IMR-90 (cell line): ENCODE measurements at regions not wholly inside any gene's neighbourhood (a gene's known extent, or its start where the extent isn't known, plus 50 kb on each side); places are given as distances from the start of the nearest gene placed in this dataset.

ENCODE experiments used
- ATAC-seq: fragments of 200-7000 bp; cut with Tn5 transposase; 2 replicates; pipeline ENCODE4 v1.9.1; 2020; ENCODE audit warnings: low read depth, mild to moderate bottlenecking, moderate library complexity
- BruUV-seq: library from RNA; stranded (reverse); fragments of 400-500 nt; replicated peaks from 2 replicates; lab custom pipeline; 2021; lab: Mats Ljungman, UMichigan
- CTCF ChIA-PET: fragments of 300-600 bp; formaldehyde crosslinking; extraction: SDS; loops from one replicate; lab custom pipeline; 2021; ENCODE audit warnings: antibody characterized with exemption; lab: Yijun Ruan, JAX
- POLR2A ChIA-PET: fragments of 300-600 bp; sonication (Branson Sonifier 250); formaldehyde crosslinking; loops from one replicate; lab custom pipeline; 2022; ENCODE audit warnings: antibody characterized with exemption; ENCODE audit not compliant: unreplicated experiment; lab: Charles Lee
- DNase-seq: peaks from one replicate; pipeline ENCODE4 v3.0.0; 2013
- H2AFZ ChIP-seq: replicated peaks from 2 replicates; pipeline ENCODE3; 2013; ENCODE audit warnings: low read length, mild to moderate bottlenecking; ENCODE audit not compliant: poor library complexity
- H2AK5ac ChIP-seq: 2 replicates; pipeline ENCODE4 v1.6.1; 2013; ENCODE audit warnings: low read depth, low read length, inconsistent platforms
- H2AK9ac ChIP-seq: replicated peaks from 2 replicates; pipeline ENCODE3; 2013; ENCODE audit warnings: mild to moderate bottlenecking, low read depth, low read length, moderate library complexity; ENCODE audit not compliant: poor library complexity
- H2BK120ac ChIP-seq: 2 replicates; pipeline ENCODE4 v1.6.1; 2013; ENCODE audit warnings: low read depth, low read length, inconsistent platforms
- H2BK15ac ChIP-seq: 3 replicates; pipeline ENCODE4 v1.6.1; 2013; ENCODE audit warnings: low read depth, low read length, inconsistent platforms
- H2BK20ac ChIP-seq: 2 replicates; pipeline ENCODE4 v1.6.1; 2013; ENCODE audit warnings: low read depth, mild to moderate bottlenecking, inconsistent platforms, low read length, moderate library complexity
- H2BK5ac ChIP-seq: 2 replicates; pipeline ENCODE4 v1.6.1; 2013; ENCODE audit warnings: mild to moderate bottlenecking, low read depth, low read length, inconsistent platforms; ENCODE audit not compliant: poor library complexity, severe bottlenecking
- H3K14ac ChIP-seq: replicated peaks from 2 replicates; pipeline ENCODE4 v1.6.1; 2013; ENCODE audit warnings: low read depth, low read length, inconsistent platforms
- H3K18ac ChIP-seq: 2 replicates; pipeline ENCODE4 v1.6.1; 2013; ENCODE audit warnings: low read depth, low read length, control low read depth
- H3K23ac ChIP-seq: 2 replicates; pipeline ENCODE4 v1.6.1; 2013; ENCODE audit warnings: low read depth, low read length, inconsistent platforms
- H3K27ac ChIP-seq: 2 replicates; pipeline ENCODE4 v1.5.1; 2013; ENCODE audit warnings: mild to moderate bottlenecking, control low read depth, low read length; ENCODE audit not compliant: insufficient read depth
- H3K27me3 ChIP-seq: 2 replicates; pipeline ENCODE4 v1.6.1; 2013; ENCODE audit warnings: low read length; ENCODE audit not compliant: control insufficient read depth, insufficient read depth
- H3K36me3 ChIP-seq: 2 replicates; pipeline ENCODE4 v1.6.1; 2013; ENCODE audit warnings: low read length, mixed read lengths; ENCODE audit not compliant: control insufficient read depth, insufficient read depth
- H3K4ac ChIP-seq: 2 replicates; pipeline ENCODE4 v1.6.1; 2013; ENCODE audit warnings: low read depth, low read length, inconsistent platforms
- H3K4me1 ChIP-seq: 2 replicates; pipeline ENCODE4 v1.6.1; 2013; ENCODE audit warnings: low read length, mixed read lengths; ENCODE audit not compliant: control insufficient read depth, insufficient read depth
- H3K4me2 ChIP-seq: 2 replicates; pipeline ENCODE4 v1.6.1; 2013; ENCODE audit warnings: low read depth, mild to moderate bottlenecking, control low read depth, low read length, moderate library complexity
- H3K4me3 ChIP-seq: 2 replicates; pipeline ENCODE4 v1.5.1; 2013; ENCODE audit warnings: low read depth, mild to moderate bottlenecking, control low read depth, low read length, moderate library complexity; ENCODE audit not compliant: insufficient read depth
- H3K56ac ChIP-seq: 2 replicates; pipeline ENCODE4 v1.6.1; 2013; ENCODE audit warnings: low read length, inconsistent platforms; ENCODE audit not compliant: insufficient read depth; ENCODE audit errors: extremely low read depth
- H3K79me1 ChIP-seq, 2 experiments: 2 replicates each; pipeline ENCODE4 v1.6.1; 2013; ENCODE audit warnings: low read length in 2 of 2, inconsistent platforms in 1 of 2, low read depth in 1 of 2
- H3K9ac ChIP-seq: 2 replicates; pipeline ENCODE4 v1.6.1; 2013; ENCODE audit warnings: low read depth, low read length, control low read depth
- H3K9me1 ChIP-seq: 2 replicates; pipeline ENCODE4 v1.6.1; 2013; ENCODE audit warnings: low read length, inconsistent platforms; ENCODE audit not compliant: insufficient read depth
- H3K9me3 ChIP-seq: 2 replicates; pipeline ENCODE4 v1.6.1; 2013; ENCODE audit warnings: low read length; ENCODE audit not compliant: control insufficient read depth, insufficient read depth
- H4K20me1 ChIP-seq: 2 replicates; pipeline ENCODE4 v1.6.1; 2013; ENCODE audit warnings: low read length, inconsistent platforms; ENCODE audit not compliant: insufficient read depth
- H4K5ac ChIP-seq: 2 replicates; pipeline ENCODE4 v1.6.1; 2013; ENCODE audit warnings: mild to moderate bottlenecking, low read depth, low read length, control low read depth
- H4K8ac ChIP-seq, 2 experiments: 2 replicates each; pipeline ENCODE4 v1.6.1; 2013; ENCODE audit warnings: low read depth in 2 of 2, low read length in 2 of 2, control low read depth in 1 of 2, inconsistent platforms in 1 of 2
- H4K91ac ChIP-seq: 2 replicates; pipeline ENCODE4 v1.6.1; 2013; ENCODE audit warnings: low read depth, low read length, inconsistent platforms; ENCODE audit not compliant: insufficient read depth
- BHLHE40 ChIP-seq: fragments of 150-350 bp; IDR thresholded peaks from 2 replicates; pipeline ENCODE4 v1.6.1; 2016; ENCODE audit warnings: mild to moderate bottlenecking, low read depth, low read length
- CEBPB ChIP-seq: IDR thresholded peaks from 2 replicates; pipeline ENCODE4 v1.6.1; 2012; ENCODE audit warnings: low read depth, low read length, improper control_type of control experiment
- CHD1 ChIP-seq: IDR thresholded peaks from 2 replicates; pipeline ENCODE4 v1.6.1; 2012; ENCODE audit warnings: low read depth, low read length, improper control_type of control experiment
- FOS ChIP-seq: fragments of 150-350 bp; IDR thresholded peaks from 2 replicates; pipeline ENCODE4 v1.6.1; 2016; ENCODE audit warnings: low read depth, low read length
- MAFK ChIP-seq: IDR thresholded peaks from 2 replicates; pipeline ENCODE4 v1.6.1; 2012; ENCODE audit warnings: low read depth, low read length, improper control_type of control experiment
- MAZ ChIP-seq: IDR thresholded peaks from 2 replicates; pipeline ENCODE4 v1.6.1; 2012; ENCODE audit warnings: low read depth, mild to moderate bottlenecking, low read length, improper control_type of control experiment, moderate library complexity, borderline replicate concordance
- MXI1 ChIP-seq: IDR thresholded peaks from 2 replicates; pipeline ENCODE4 v1.6.1; 2012; ENCODE audit warnings: low read depth, mild to moderate bottlenecking, low read length, moderate library complexity, borderline replicate concordance
- NFE2L2 ChIP-seq: fragments of 150-350 bp; IDR thresholded peaks from 2 replicates; pipeline ENCODE4 v1.6.1; 2016; ENCODE audit warnings: low read depth, mild to moderate bottlenecking, low read length
- POLR2A ChIP-seq: IDR thresholded peaks from 2 replicates; pipeline ENCODE4 v1.6.1; 2012; ENCODE audit warnings: mild to moderate bottlenecking, low read depth, low read length
- RCOR1 ChIP-seq: IDR thresholded peaks from 2 replicates; pipeline ENCODE4 v1.6.1; 2012; ENCODE audit warnings: mild to moderate bottlenecking, low read length, improper control_type of control experiment; ENCODE audit not compliant: insufficient replicate concordance
- RFX5 ChIP-seq: IDR thresholded peaks from 2 replicates; pipeline ENCODE4 v1.8.0; 2012; ENCODE audit warnings: low read depth, mild to moderate bottlenecking, low read length, moderate library complexity
- SMC3 ChIP-seq: fragments of 150-350 bp; IDR thresholded peaks from 2 replicates; pipeline ENCODE4 v1.6.1; 2016; ENCODE audit warnings: low read depth, mild to moderate bottlenecking, antibody characterized with exemption, low read length, moderate library complexity
- WGBS, 2 experiments: methylation state at CpG; one replicate each; pipeline versions ENCODE4 v1.1.5 to v1.1.7; 2013; ENCODE audit warnings: missing lambda C conversion rate in 2 of 2; ENCODE audit not compliant: insufficient read length in 1 of 2; ENCODE audit errors: extremely low coverage in 2 of 2; 5-methylcytosine and 5-hydroxymethylcytosine counted together
- dilution Hi-C: fragments of 300-500 bp; cut with HindIII; formaldehyde crosslinking; loops from one replicate; pipeline ENCODE4 v1.14.3; 2018; ENCODE audit warnings: low sequenced_read_pairs; ENCODE audit not compliant: unreplicated experiment
- in situ Hi-C: fragments of 300-500 bp; cut with MboI; formaldehyde crosslinking; loops from 3 replicates; pipeline ENCODE4 v1.14.3; 2019; ENCODE audit warnings: low sequenced_read_pairs, inconsistent platforms, mixed read lengths
- intact Hi-C: fragments of 100-400 bp; cut with micrococcal nuclease; formaldehyde crosslinking; loops from 2 replicates; pipeline ENCODE4 v1.10.0; 2022
- TF ChIP-seq, protein P1 (sequence below): conservative IDR thresholded peaks from 2 replicates; pipeline ENCODE4 v1.5.1; 2012; ENCODE audit warnings: mild to moderate bottlenecking, low read depth, low read length, improper control_type of control experiment
- TF ChIP-seq, protein P2 (sequence below): fragments of 150-350 bp; IDR thresholded peaks from 2 replicates; pipeline ENCODE4 v1.6.1; 2016; ENCODE audit warnings: low read depth, mild to moderate bottlenecking, low read length, moderate library complexity, borderline replicate concordance
- TF ChIP-seq, protein P3 (sequence below): fragments of 150-350 bp; IDR thresholded peaks from 2 replicates; pipeline ENCODE4 v1.6.1; 2017; ENCODE audit warnings: mild to moderate bottlenecking, antibody characterized with exemption, low read length, low read depth

DNA sequence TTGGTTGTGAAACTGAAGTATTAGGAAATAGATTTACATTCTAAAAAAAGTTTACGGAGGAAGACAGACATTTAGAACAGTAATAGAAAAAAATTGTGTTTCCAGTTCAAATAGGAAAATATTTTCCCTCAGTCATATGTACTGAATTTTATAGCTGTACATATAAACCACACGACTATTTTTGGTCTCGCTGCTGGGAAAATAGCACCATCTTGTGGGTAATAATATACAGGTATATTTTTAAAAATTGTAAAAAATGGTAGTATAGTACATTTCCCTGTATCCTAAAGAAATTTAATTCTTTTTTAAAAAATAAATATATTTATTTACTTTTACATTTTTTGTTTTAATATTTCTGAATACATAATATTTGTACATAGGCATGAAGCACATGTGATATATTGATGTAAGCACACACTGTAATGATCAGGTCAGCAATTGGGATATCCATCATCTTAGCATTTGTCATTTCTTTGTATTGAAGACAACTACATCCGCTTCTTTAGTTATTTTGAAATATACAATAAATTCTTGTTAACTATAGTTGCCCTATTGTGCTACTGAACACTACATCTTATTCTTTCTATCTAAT, 168.6 kb downstream of the ALX1 start (continued):
- TF ChIP-seq CHD1 (no peak), RCOR1 (no peak), POLR2A (no peak)

DNA sequence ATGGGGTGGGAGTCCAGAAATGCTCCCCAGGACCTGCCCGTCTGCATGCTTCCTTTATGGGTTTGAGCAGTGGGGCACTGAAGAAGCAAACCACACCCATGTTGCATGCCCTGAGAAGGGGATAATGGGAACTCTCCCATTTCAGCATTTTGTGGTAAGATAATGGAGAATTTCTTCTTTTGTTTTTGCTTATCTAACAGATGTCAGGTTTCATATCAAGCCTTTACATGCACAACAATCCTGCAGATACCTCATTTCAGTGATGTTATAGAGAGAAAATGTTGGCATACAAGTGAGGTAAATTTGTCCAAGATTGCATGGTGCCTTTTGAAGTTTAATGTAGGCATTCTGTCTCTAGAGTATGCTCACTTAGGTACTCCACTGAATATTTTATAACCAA, 177.0 kb downstream of the ALX1 start:
- no CpG with 5 or more reads among the region's 1 CpG for WGBS, 2 experiments
- H2BK15ac ChIP-seq = no peak overlapping the region
- H3K4me1 ChIP-seq = no peaks in the 10 kb centered on the region
- H3K27me3 ChIP-seq = no peaks in the 10 kb centered on the region
- H3K4ac ChIP-seq = no peak overlapping the region
- H2AFZ ChIP-seq = no peak overlapping the region
- H4K20me1 ChIP-seq = no peaks in the 10 kb centered on the region
- no peak overlapping the region for H2AK9ac ChIP-seq
- H4K5ac ChIP-seq = no peak overlapping the region
- intact Hi-C loops = no loop called here
- no peak overlapping the region for H3K9ac ChIP-seq
- no peak overlapping the region for H3K56ac ChIP-seq
- in situ Hi-C loops = no loop called here
- BruUV-seq = no TSS peak
- no peak overlapping the region for H2BK120ac ChIP-seq
- H3K23ac ChIP-seq = no peak overlapping the region
- H3K27ac ChIP-seq = no peak overlapping the region
- no peak overlapping the region for H3K4me2 ChIP-seq
- CTCF ChIA-PET = no interaction called here
- H3K9me3 ChIP-seq = no peaks in the 10 kb centered on the region
- no peak for ATAC-seq
- H3K4me3 ChIP-seq = no peak overlapping the region
- no peak overlapping the region for H2AK5ac ChIP-seq
- H3K79me1 ChIP-seq = no peaks in the 10 kb centered on the region
- H3K14ac ChIP-seq = no peak overlapping the region
- no peaks in the 10 kb centered on the region for H3K9me1 ChIP-seq
- no peak overlapping the region for H4K8ac ChIP-seq
- no peak overlapping the region for H2BK20ac ChIP-seq
- dilution Hi-C loops = no loop called here
- POLR2A ChIA-PET = no interaction called here
- H4K91ac ChIP-seq = no peak overlapping the region
- no peaks in the 10 kb centered on the region for H3K36me3 ChIP-seq
- no peak for DNase-seq
- H2BK5ac ChIP-seq = no peak overlapping the region
- no peak overlapping the region for H3K18ac ChIP-seq
- no peak for TF ChIP-seq SMC3
- no peak for TF ChIP-seq POLR2A
- TF ChIP-seq BHLHE40 = no peak
- no peak for TF ChIP-seq CEBPB
- TF ChIP-seq, protein P1, sequence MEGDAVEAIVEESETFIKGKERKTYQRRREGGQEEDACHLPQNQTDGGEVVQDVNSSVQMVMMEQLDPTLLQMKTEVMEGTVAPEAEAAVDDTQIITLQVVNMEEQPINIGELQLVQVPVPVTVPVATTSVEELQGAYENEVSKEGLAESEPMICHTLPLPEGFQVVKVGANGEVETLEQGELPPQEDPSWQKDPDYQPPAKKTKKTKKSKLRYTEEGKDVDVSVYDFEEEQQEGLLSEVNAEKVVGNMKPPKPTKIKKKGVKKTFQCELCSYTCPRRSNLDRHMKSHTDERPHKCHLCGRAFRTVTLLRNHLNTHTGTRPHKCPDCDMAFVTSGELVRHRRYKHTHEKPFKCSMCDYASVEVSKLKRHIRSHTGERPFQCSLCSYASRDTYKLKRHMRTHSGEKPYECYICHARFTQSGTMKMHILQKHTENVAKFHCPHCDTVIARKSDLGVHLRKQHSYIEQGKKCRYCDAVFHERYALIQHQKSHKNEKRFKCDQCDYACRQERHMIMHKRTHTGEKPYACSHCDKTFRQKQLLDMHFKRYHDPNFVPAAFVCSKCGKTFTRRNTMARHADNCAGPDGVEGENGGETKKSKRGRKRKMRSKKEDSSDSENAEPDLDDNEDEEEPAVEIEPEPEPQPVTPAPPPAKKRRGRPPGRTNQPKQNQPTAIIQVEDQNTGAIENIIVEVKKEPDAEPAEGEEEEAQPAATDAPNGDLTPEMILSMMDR = no peak
- TF ChIP-seq CHD1 = no peak
- no peak for TF ChIP-seq FOS
- TF ChIP-seq, protein P2, sequence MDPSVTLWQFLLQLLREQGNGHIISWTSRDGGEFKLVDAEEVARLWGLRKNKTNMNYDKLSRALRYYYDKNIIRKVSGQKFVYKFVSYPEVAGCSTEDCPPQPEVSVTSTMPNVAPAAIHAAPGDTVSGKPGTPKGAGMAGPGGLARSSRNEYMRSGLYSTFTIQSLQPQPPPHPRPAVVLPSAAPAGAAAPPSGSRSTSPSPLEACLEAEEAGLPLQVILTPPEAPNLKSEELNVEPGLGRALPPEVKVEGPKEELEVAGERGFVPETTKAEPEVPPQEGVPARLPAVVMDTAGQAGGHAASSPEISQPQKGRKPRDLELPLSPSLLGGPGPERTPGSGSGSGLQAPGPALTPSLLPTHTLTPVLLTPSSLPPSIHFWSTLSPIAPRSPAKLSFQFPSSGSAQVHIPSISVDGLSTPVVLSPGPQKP = no peak
- TF ChIP-seq RFX5 = no peak
- no peak for TF ChIP-seq MXI1
- TF ChIP-seq MAZ = no peak
- TF ChIP-seq, protein P3, sequence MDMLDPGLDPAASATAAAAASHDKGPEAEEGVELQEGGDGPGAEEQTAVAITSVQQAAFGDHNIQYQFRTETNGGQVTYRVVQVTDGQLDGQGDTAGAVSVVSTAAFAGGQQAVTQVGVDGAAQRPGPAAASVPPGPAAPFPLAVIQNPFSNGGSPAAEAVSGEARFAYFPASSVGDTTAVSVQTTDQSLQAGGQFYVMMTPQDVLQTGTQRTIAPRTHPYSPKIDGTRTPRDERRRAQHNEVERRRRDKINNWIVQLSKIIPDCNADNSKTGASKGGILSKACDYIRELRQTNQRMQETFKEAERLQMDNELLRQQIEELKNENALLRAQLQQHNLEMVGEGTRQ = no peak
- TF ChIP-seq MAFK = no peak
- TF ChIP-seq NFE2L2 = no peak
